ENCODE measurements at regions not wholly inside any gene's neighbourhood (a gene's known extent, or its start where the extent isn't known, plus 50 kb on each side); places are given as distances from the start of the nearest gene placed in this dataset.
"Not testable (repeated sequence)": the region's sequence is repeated elsewhere in the genome, so short reads cannot be mapped to it uniquely, and the experiment has no call there.

DNA sequence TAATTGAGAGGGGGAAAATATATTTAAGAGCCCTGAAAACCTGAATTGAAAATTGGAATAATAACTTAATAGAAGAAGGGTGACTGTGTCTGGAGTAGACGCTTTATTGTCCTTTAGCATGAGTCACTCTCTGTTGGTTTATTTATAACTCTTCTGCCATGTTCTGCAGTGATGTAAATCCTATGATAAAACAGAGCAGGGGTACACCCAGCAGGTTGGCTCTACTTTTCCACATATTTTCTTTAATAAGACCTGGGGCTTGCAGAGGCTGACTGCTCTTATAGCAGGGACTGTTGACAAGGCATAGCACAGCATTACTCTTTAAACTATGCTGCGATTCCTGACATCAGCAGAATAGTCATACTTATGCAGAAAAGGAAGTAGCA is 389.9 kb upstream of the PCDH9 start:
- no peak for DNase-seq

DNA sequence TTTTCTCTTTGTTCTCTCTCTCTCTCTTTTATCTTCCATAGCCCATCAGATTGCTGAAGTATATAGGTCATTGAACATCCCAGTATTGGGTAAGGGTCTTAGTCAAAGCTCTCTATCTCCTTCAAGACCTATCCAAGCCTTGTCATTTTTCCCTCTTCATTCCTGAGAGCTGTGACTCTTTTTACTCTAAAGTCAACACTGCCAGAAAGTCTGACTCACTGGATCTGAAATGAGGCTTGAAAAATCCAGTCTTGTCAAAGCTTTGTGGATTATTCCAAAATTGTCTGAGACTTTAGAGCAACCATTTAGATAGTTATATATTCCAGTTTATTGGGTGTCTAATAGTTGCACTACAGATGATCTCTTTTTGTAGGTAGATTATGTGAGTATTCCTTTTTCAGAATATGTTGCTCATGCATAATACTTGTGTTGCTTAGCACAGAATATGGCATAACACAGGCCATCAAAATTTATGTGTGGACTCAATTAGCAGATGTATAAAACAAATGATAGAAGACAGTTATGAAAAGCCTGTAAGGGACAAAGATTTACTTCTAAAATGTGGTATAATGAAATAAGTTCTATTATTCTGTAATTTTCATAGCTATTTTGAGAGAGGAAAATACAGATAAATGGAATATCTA is 389.3 kb upstream of the PCDH9 start:
- no peak for DNase-seq

DNA sequence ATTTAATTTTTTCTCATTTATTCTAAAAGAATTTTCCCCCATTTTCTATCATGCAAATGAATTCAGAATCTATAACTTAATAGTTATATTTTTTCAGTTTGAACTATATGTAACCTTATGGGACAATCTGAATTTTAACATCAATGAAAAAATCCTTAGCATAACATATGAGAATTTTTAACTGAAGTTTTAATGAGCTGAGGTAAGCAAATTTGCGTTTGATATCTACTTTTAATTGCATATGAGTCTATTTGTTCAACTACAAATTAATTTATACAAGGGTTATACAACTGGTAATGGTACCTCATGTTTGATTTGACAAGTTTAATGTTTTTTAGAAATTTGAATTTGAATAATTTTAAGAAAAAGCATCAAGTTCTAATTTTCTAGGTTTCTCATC is 384.4 kb upstream of the PCDH9 start:
- no peak for DNase-seq

DNA sequence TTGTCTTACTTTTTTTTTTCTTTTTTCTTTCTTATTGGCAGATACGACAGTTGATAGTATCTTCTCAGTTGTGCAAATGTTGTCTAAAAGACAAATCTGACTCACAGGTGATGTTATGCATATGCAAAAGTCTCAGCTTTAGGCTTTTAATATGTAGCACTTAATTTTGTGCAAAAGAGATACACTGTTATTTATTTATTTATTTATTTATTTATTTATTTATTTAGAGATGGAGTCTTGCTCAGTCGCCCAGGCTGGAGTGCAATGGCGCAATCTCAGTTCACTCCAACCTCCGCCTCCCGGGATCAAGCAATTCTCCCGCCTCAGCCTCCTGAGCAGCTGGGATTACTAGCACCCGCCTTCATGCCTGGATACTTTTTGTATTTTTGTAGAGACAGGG is 383.9 kb upstream of the PCDH9 start:
- DNase-seq, result no peak

DNA sequence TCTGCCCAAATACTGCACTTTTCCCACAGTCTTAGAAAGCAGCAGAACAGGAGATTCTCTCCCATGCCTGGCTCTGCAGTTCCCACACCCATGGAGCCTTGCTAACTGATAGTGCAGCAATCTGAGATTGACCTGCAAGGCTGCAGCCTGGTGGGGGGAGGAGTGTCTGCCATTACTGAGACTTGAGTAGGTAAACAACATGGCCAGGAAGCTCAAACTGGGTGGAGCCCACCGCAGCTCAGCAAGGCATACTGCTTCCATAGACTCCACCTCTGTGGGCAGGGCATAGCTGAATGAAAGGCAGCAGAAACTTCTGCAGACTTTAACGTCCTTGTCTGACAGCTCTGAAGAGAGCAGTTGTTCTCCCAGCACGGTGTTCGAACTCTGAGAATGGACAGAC is 358.5 kb upstream of the PCDH9 start:
- DNase-seq, result no peak

DNA sequence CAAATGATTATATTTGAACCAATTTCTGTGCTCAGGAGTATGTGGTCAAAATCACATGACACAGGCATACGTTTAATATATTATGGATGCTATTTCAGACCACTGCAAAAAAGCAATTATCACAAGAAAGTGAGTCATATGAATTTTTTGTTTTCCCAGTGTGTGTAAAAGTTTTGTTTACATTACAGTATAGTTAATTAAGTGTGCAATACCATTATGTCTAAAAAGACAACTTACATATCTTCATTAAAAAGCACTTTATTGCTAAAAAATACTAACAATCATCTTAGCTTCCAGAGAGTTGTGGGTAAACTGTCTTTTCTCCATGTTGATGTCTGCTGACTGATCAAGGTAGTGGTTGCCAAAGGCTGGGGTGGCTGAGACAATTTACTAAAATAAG is 347.2 kb upstream of the PCDH9 start:
- no peak for DNase-seq

DNA sequence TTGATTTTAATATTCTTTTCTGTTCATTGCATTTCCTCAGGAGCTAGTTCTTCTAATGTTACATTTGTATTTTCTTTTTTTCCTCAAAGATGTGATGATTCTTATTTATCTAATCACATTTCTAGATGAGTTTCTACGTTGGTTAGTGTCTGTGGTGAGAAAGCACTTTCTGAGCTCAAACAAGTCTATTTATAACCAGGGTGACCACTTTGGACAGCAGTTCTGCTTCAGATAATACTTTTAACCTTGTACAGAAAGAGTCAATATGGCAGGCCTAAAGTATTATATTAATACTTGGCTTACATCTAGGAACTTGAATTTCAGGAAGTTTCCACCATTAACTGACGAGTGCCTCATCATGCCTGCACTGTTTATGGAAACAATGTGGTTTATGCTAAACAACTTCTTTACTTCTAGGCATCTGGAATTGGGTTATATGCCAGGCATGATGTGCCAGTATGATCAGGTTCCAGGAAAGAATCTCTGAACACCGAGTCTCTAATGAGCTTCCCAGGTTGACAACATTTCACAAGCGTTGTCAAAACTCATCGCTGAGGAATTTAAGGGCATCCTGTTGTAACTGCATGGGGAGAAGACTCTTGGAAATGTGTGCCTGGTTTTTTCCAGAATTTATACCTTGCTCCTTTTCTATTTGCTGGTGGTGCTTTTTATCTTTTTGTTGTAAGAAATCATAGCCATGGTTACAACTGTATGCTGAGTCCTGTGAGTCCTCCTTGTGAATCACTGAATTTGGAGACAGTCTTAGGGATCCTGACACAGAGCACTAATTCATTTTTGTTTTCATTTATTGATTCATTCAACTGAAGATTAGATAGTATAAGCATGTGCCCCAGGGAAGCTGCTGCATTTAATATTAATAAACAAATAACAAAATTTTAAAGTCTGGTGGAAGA is 344.4 kb upstream of the PCDH9 start:
- DNase-seq, result no peak

DNA sequence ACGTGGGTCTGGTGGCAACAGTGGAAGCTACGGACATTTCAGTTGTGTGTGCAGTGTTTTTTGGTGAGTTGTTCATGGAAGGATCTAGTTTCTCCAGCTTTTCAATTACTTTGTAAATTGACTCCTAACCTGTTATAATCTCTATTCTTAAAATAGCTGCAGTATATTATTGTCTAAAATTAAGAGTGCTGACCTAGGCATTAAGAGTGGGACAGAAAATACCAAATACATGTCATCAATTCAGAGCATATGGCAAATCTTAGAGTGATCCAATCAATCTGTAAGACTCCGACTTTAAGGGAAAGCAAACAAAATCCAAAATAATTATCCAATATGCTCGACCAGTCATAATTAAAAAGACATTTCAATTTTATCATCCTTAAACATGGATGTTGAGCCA is 338.1 kb upstream of the PCDH9 start:
- DNase-seq, result no peak

DNA sequence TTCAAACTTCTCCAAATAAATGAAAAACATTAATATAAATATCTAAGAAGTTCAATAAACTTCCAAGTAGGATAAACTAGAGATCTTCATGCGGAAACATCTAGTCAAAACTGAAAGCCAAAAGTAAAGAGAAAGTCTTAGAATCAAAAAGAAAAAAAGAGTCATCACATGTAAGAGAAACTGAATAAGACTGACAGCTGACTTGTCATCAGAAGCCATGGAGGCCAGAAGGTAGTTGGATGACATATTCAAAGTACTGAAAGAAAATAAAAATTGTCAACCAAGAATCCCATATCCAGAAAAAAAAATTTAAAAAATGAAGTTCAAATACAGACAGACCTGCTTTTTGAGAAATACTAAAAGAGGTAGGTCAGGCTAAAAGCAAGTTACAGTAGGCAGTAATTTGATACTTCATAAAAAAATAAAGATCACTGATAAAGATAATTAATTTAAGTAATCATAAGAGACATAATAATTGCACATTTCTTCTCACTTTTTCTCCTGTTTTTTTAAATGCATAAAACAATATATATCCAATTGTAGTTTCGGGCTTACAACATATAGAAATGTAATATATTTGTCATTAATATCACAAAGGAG is 327.6 kb upstream of the PCDH9 start:
- DNase-seq, result no peak

DNA sequence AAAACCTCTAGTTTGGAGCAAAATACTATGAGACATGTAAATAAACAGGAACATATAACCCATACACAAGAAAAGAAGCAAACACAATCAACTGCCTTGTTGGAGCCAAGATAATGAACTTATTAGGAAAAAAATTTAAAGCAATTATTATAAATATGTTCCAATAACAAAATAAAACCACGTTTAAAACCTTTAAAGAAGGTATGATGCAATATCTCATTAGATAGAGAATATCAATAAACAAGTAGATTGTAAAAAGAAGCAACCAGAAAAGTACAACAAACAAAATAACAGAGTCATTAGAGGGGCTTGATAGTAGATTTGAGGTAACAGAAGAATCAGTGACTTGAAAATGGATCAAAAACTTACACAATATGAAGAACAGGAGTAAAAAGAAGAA is 327.0 kb upstream of the PCDH9 start:
- no peak for DNase-seq

DNA sequence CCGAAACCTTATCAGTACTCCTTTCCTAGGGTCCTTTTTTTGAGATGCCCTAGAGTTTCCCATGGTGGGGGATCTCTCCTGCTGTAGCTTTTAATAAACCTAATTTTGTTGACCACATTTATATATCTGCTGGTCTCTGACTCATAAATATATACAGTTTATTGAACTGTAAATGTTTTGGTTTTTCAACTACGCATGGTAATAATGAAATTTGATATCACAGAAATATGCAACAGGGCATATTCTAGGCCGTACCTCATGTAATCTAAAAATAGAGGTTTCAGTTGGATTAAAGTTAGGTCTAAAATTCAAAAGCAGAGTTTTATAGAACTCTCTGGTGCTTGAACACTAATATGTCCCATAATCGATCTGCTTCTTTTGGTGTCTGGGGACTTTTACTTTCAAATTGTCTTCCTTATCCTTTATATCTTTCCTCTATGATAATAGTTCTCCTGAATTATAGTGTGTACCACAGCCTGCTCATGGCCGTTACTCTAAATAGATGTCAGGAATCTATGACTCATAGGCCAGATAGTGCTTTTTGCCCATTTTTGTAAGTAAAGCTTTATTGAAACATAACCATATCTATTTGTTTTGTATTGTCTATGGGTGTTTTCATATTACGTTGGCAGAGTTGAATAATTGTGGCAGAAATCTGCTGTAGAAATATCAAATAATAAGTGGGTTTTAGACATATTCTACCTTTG is 324.8 kb upstream of the PCDH9 start:
- DNase-seq, result no peak

DNA sequence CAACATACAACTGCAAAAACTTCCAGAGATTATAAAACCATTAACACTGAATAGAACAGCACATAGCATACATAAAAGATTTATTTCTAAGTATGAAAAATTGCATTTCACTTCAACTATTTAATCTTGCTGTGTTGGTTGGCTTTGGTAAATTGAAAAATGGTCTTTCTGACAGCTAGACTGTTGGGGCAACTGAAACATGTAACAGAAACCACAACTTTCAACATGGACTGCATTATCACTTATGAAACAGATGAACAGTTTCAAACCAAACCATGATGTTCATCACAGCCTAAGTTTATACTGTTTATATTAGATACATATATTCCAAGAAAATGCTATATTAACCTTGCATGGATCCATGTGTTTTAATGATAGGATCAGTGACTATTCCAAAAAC is 324.1 kb upstream of the PCDH9 start:
- no peak for DNase-seq

DNA sequence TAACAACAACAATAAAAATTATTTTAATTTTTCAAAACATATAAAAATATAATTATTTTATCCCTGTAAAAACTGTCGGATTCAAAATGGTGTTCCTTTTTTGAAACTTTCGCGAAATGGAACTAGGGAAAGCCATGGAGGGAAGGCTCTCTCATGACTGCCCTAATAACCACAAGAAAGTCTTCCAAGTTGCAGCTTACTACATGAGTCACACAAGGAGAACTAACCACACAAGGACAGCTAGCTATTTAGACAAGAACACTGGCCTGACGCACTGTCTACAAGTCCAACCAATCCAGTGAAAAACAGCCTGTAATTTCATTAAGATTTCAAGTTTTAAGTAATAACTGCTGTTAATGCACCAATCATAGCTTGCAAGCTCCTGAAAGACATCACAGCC is 319.2 kb upstream of the PCDH9 start:
- DNase-seq, result no peak

DNA sequence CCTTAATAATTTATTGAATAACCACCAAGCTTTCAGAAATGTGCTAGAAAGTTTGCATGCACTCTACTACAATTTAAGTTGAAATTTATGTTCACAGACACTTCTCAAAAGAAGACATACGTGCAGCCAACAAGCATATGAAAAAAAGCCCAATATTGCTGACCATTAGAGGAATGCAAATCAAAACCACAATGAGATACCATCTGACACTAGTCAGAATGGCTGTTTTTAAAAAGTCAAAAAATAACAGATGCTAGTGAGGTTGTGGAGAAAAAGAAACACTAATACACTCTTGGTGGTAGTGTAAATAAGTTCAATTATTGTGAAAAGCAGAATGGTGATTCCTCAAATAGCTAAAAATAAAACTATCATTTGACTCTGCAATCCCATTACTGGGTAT is 308.8 kb upstream of the PCDH9 start:
- no peak for DNase-seq

DNA sequence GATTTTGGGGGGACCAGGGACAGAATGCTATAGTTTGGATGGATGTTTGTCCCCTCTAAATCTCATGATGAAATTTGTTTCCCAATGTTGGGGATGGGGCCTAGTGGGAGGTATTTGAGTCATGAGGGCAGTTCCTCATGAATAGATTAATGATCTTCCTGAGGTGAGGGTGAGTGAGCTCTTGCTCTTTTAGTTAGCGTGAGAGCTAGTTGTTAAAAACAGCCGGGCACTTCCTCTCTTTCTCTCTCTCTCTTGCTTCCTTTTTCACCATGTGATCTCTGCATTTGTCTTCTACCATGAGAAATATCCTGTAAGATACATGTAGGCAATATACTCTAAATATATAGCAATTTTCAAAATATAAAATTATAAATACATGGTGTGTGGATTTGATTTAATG is 290.8 kb upstream of the PCDH9 start:
- no peak for DNase-seq

DNA sequence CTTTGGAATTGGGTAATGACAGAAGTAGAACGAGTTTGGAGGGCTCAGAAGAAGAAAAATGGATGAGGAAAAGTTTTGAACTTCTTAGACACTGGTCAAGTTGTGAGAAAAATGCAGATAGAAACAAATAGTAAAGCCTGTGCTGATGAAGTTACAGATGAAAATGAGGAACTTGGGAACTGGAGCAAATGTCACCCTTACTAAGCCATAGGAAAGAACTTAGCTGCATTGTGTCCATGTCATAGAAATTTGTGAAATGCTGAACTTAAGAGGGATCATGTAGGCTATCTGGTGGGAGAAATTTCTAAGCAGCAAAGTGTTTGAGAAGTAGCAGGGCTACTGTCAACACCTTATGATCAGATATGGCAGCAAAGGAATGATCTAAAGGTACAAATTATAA is 289.2 kb upstream of the PCDH9 start:
- DNase-seq, result no peak

DNA sequence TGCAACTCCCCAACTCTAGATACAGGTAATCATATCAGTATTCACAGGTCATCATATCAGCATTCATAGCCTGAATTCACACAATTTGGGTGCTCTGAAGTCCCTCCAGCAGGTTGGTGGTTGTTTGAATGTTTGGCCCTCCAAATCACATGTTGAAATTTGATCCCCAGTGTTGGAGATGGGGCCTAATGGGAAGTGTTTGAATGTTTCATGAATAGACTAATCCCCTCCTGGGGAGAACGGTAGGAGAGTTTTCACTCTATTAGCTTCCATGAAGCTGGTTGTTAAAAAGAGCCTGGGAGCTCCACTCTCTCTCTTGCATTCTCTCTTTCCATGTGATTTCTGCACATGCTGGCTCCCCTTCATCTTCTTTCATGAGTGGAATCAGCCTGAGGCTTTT is 288.6 kb upstream of the PCDH9 start:
- DNase-seq, result no peak

DNA sequence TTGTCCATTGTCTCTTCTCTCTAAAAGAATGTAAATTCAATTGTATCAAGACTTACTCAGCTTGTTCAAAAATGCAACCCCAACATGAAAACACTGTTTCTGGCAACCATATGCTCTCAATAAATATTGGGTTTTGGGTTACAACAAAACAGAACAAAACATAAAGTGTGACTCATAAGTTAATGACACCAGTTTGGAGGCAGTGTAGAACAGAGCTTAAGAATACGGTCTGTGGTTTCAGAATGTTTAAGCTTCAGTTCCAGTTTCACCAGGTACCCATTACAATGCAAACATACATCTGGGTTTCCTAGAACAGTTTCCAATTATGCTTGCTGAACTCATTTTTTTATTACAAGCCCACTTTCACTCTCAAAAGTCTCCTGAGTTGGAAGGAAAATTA is 285.8 kb upstream of the PCDH9 start:
- no peak for DNase-seq

DNA sequence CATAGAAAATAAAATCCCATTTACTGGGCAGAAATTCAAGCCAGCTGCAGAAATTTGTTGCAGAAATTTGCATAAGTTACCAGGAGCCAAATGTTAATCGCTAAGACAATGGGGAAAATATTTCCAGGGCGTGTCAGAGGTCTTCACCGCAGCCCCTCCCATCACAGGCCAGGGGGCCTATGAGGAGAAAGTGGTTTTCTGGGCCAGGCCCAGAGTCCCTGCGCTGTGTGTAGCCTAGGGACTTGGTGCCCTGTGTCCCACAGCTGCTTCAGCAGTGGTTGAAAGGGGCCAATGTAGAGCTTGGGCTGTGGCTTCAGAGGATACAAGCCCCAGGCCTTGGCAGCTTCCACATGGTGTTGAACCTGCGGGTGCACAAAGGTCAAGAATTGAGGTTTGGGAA is 278.9 kb upstream of the PCDH9 start:
- no peak for DNase-seq

DNA sequence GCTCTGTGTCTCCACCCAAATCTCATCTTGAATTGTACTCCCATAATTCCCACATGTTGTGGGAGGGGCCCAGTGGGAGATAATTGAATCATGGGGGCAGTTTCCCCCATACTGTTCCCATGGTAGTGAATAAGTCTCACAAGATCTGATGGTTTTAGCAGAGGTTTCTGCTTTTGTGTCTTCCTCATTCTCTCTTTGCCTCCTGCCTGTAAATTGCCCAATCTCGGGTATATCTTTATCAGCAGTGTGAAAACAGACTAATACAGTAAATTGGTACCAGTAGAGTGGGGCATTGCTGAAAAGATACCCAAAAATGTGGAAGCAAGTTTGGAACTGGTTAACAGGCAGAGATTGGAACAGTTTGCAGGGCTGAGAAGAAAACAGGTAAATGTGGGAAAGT is 278.1 kb upstream of the PCDH9 start:
- not testable (repeated sequence) for DNase-seq

DNA sequence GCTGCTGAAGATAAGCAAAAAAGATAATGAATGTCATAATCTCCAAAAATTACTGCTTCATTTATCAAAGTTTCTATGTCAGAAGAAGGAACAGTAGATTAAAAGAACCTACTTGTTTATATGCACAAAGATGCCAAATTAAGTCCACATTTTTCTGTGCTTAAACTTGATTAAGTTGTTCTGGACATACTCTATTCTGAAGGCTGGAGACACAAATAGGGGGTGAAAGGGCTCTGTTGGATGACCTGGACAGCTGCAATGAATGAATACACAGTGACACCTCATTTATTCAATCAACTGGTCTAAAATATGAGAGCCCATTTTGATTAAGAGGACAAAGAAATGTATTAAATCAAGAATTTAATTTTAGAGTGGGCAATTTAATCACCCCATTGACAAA is 276.3 kb upstream of the PCDH9 start:
- DNase-seq, result no peak

DNA sequence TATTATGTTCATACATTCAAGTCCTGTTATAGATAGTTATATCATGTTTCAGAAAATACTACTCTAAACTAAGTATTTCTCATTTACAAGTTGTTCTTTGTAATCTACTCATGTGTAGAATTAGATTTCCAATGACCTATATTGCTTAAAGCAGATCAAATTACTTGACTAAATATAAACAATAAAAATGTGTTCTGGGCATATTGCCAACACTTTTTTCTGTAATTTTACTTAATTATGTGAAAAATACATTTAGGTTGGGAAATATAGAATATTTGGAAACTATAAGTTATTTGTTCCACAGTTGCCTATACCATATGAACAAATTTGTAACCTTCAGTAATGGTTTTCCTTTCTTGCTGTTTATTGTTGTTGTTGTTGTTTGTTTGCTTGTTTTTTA is 275.2 kb upstream of the PCDH9 start:
- DNase-seq, result peak in 1 of 2 experiments; percentile 40

DNA sequence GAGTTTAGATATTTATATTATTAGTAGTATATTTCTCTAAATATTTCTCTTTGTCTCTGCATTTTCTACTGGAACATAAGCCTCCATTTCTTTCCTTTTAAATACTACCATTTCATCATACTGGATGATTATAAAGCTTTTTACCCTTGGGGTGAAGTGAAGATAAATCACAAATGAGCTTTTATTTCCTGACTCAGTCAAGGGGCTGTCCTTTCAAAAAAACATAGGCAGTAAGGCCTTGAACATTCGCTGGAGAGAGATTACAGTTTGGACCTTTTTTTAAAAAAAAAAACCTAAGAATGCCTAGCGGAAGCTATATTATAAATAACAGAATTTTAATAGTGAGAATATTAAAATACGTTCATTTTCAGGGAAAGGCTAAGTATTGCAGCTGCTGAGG is 268.8 kb upstream of the PCDH9 start:
- DNase-seq, result no peak

DNA sequence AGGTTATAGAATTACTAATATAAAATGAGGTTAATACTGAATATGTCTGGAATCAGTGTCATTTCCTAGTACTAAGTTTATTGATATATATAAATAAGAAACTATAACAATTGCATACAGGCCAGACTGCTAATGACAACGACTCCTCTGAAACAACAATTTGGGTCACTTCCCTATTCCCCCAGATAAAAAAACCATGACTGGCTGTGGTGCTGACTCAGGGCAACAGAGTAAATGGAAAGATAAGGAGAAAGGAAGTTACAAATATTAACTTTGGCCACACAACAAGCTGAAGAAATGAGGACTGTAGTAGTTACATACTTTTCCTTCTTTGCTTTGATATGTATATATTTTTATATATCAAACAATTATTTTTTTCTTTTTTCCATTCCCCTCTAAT is 263.7 kb upstream of the PCDH9 start:
- no peak for DNase-seq
